ENCODE measurements at regions not wholly inside any gene's neighbourhood (a gene's known extent, or its start where the extent isn't known, plus 50 kb on each side); places are given as distances from the start of the nearest gene placed in this dataset.
A peak's percentile ranks its signal among the peaks of the same experiment; 100 is the strongest.

DNA sequence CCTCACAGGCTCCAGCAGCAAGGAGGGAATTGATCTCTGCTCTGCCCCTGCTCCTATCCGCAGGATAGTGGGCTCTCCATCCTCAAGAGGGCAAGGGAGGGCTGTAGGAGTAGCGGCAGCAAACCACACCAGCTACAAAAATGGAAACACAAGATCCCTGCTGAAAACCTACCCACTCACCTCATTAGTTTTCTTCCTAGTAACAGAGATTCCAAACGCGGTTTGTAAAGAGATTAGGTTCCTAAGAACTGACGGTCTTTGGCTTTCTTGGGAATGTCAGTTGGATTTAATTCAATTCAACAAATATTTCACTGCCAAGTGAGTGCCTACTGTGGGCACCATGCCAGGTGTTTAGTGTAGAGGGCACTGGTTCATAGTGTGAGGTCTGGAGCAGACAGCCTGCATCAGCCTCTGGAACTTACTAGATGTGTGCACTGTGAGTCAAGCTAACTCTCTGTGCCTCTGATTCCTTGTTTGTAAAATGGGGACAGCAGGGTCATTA is 84.7 kb downstream of the MRPL46 start:
- ATAC-seq: no peak
- TF ChIP-seq ISL1 (CRISPR knock-in tag; IDR thresholded peaks at IDR 0.05) (peak; percentile 48), TCF4 (CRISPR knock-in tag; IDR thresholded peaks at IDR 0.05; ENCODE audit: borderline replicate concordance) (no peak), OSR1 (CRISPR knock-in tag; IDR thresholded peaks at IDR 0.05) (no peak), TSHZ2 (CRISPR knock-in tag; IDR thresholded peaks at IDR 0.05) (no peak)

DNA sequence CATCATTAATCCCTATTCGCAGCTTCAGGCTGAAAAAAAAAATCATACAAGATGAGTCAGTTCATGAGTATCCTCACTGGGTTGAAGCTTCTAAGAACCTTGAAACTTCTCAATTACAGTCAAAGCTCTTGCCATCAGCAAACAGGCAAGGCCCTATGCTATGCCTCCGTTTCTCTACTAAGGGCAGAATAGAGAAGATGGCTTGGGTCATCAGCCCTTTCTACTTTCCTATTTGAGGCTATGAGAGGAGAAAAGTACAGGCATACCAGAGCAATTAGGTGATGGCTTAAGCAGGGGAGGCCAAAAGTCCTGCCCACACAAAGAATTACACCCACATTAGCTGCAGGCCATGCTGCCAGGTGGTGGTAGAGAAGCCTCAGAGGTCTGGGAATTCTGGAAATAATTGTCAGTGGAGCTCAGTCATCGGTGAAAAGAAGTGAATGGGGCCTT is 89.0 kb downstream of the MRPL46 start:
- no peak for ATAC-seq
- TF ChIP-seq ZNF70 (CRISPR knock-in tag; IDR thresholded peaks at IDR 0.05) (no peak), BACH2 (CRISPR knock-in tag; IDR thresholded peaks at IDR 0.05; ENCODE audit: borderline replicate concordance) (no peak), CSRNP3 (CRISPR knock-in tag; IDR thresholded peaks at IDR 0.05) (no peak), PPARA (CRISPR knock-in tag; IDR thresholded peaks at IDR 0.05; ENCODE audit: borderline replicate concordance) (no peak), TOX (CRISPR knock-in tag; IDR thresholded peaks at IDR 0.05; ENCODE audit: borderline replicate concordance) (no peak), GLIS3 (CRISPR knock-in tag; IDR thresholded peaks at IDR 0.05) (no peak), TSHZ2 (CRISPR knock-in tag; IDR thresholded peaks at IDR 0.05) (no peak), ZFP30 (CRISPR knock-in tag; IDR thresholded peaks at IDR 0.05) (no peak), ZNF8 (CRISPR knock-in tag; IDR thresholded peaks at IDR 0.05) (no peak), ARNTL (CRISPR knock-in tag; IDR thresholded peaks at IDR 0.05; ENCODE audit: borderline replicate concordance, low read depth) (no peak), ESRRG (CRISPR knock-in tag; IDR thresholded peaks at IDR 0.05) (no peak), CSDC2 (CRISPR knock-in tag; IDR thresholded peaks at IDR 0.05) (no peak)

DNA sequence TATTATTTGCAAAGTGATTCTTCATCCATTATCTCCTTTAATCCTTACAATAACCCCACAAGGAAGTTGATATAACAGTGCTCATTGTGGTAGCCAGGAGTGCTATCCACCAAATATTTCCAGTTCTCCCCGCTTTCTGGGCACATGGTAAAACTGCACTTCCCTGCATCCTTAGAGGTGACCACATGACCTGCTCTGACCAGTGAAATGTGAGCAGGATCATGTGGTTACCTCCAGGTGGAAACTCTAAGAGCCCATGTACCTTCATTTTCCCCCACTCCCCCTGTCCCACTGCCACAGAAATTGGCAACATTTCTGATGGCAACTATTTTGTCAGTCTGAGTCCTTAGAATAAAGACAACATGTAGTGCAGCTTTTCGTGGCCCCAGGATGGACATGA is 89.7 kb downstream of the MRPL46 start:
- TF ChIP-seq CSRNP3 (CRISPR knock-in tag; IDR thresholded peaks at IDR 0.05) (no peak), ESRRG (CRISPR knock-in tag; IDR thresholded peaks at IDR 0.05) (no peak)
- no peak for ATAC-seq

GRCh38 chr15:88376574-88377174 is 90.5 kb downstream of the MRPL46 start:
- ATAC-seq: no peak
- TF ChIP-seq BACH2 (CRISPR knock-in tag; IDR thresholded peaks at IDR 0.05; ENCODE audit: borderline replicate concordance) (no peak), ZFP3 (CRISPR knock-in tag; IDR thresholded peaks at IDR 0.05) (no peak), ZFP30 (CRISPR knock-in tag; IDR thresholded peaks at IDR 0.05) (no peak), TOX (CRISPR knock-in tag; IDR thresholded peaks at IDR 0.05; ENCODE audit: borderline replicate concordance) (no peak), ZNF70 (CRISPR knock-in tag; IDR thresholded peaks at IDR 0.05) (no peak), ESRRG (CRISPR knock-in tag; IDR thresholded peaks at IDR 0.05) (no peak), ARNTL (CRISPR knock-in tag; IDR thresholded peaks at IDR 0.05; ENCODE audit: borderline replicate concordance, low read depth) (no peak)

Measured in SK-N-SH treated with all-trans-retinoic acid at 6 μM for 48 hours (cell line).